Activated CD8-positive, alpha-beta memory T cell treated with anti-CD3 and anti-CD28 coated beads for 24 hours (primary cell): ENCODE measurements at regions not wholly inside any gene's neighbourhood (a gene's known extent, or its start where the extent isn't known, plus 50 kb on each side); places are given as distances from the start of the nearest gene placed in this dataset.
"Not testable (repeated sequence)": the region's sequence is repeated elsewhere in the genome, so short reads cannot be mapped to it uniquely, and the experiment has no call there.

Experiments
- DNase-seq: peaks from one replicate; pipeline ENCODE4 v3.0.0-alpha.2; 2020

GRCh38 chr10:45056806-45057205 lies 56.1 kb downstream of the ZNF22 start:
- DNase-seq = not testable (repeated sequence)

DNA sequence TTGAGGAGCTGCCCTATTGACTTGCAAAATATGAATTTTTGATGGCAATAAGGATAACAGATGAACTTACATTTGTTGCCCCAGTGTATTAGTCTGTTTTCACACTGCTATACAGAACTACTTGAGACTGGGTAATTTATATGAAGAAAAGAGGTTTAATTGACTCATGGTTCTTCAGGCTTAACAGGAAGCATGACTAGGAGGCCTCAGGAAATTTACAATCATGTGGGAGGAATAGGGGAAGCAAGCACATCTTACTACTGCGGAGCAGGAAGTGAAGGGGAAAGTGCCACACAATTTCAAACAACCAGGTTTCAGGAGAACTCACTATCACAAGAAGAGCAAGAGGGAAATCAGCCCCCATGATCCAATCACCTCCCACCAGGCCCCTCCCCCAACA lies 57.9 kb downstream of the ZNF22 start:
- no peak for DNase-seq

DNA sequence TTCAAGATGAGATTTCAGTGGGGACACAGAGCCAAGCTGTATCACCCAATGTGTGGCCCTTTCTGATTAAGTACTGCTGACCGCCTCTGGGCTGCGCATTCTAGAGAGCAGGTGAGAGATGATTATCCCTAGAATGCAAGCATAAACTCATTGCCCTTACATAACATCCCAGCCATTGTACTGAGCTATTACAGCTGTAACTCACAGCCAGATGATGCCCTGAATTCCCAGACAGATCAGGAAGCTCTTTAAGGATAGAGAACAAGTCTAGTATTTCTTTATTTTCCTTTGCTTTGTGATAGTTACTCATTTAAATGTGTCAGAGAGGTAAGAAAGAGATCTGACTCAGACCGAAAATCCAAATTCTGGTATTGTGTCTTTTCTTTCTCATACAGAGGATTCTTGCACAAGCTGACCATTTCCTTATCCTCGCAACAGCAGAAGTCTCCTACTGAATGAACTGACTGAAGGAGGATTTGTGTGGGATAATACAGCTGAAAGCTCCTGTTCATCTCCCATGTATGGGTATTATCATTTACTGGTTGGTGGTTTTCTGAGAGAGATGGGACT lies 58.4 kb downstream of the ZNF22 start:
- no peak for DNase-seq

DNA sequence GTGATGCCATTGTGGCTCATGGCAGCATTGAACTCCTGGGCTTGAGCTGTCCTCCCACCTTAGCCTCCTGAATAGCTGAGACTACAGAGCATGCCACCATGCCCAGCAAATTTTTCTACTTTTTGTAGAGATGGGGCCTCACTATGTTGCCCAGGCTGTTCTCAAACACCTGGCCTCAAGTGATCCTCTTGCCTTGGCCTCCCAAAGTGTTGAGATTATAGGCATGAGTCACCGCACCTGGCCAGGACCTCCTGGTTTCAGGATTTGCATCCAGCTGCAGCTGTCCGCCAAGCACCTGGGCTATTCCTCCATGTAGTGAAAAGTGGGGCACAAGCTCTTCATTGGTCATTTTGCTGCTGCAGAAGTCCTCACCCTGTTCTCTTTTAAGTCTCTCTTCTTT lies 58.9 kb downstream of the ZNF22 start:
- DNase-seq = no peak

DNA sequence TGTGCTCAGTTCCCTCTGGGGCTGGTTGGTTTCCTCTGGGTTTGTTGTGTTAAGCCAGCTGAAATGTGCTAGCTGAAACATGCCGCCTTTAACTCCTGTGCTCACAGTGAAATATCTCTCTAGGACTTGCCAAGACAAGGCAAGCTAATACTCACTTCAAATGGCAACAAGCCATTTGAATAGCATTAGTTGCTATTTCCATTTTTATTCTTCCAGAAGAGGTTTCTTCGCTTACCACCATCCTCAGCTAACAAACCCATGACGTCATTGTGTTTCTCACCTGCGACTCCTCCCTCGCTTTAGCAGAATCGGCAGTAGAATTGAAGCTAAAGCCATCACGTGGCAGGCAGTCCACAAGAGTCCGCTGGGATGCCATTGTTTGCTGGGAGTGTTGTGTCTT lies 61.3 kb downstream of the ZNF22 start:
- no peak for DNase-seq

GRCh38 chr10:45063591-45064231 lies 63.0 kb downstream of the ZNF22 start:
- DNase-seq = no peak

DNA sequence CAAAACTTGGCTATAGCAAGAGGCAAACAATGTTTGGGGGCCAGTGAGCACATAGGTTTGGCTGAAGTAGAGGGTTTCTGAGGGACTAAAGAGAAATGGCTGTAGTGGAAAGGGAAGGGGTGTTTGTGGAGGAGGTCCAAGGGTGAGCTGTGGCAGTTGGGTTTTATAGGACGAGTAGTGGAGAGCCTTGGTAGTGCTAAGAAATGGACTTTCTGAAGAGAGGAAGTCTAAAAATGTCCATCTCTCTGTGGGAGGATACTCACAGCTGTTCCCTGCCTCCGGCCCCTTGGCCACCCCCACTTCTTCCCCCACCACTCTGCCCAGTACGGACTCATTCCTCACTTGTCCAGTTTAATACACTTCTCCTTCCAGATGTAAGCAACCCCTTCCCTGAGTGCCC lies 64.3 kb downstream of the ZNF22 start:
- DNase-seq = no peak

DNA sequence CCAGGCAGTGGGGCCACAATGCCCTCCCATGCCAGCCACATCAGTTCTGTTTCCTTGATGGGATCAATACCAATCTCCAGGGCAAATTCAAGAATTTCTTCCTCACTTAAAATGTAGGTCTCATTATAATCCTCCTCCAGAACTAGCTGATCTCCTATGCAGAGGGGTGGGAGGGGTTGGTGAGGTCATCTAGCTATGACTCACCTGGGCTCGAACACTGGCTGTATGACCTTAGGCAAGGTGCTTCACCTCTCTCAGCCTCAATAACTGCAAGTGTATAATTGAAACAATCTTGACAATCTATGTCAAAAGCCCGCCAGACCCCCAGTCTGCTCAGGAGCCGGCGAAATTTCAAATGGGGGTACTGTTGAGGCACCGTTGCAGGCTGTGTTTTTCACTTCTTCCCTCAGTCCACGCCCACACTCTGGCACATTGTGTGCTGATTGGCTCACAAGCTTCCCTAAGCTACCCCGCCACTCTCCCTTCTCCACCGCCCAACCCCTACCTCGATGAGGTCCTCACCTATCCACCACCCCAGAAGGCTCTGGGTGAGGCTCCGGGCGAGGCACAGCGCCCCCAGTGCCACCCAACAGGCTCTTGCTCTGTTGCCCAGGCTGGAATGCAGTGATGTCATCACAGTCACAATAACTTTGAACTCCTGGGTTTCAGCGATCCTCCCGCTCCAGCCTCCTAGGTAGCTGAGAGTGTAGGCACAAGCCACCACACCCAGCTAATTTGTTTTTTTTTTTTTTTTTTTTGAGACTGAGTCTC lies 70.5 kb downstream of the ZNF22 start:
- DNase-seq = no peak

- DNase-seq = no peak
Measured at GRCh38 chr10:45075216-45075615, 74.5 kb downstream of the ZNF22 start.

GRCh38 chr10:45075826-45076380 lies 75.2 kb downstream of the ZNF22 start:
- DNase-seq = no peak

DNA sequence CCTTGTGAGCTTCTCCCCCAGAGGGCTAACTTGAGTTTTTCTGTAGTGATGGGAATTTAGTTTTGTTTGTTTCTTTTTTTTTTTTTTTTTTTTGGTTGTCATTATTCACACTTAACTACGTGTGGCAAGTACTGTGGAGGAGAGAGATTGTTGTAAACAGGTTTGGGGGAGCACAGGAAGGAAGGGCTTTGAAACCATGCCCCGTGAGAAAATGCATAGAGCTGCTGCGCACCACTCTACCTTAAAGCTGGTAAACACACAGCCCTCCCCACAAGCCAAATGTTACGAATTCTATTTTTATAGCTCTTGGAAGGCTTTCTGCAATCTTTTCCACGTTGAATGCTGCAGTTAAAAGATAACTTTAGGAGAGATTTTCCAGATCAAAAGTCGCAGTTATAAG lies 76.2 kb downstream of the ZNF22 start:
- no peak for DNase-seq

DNA sequence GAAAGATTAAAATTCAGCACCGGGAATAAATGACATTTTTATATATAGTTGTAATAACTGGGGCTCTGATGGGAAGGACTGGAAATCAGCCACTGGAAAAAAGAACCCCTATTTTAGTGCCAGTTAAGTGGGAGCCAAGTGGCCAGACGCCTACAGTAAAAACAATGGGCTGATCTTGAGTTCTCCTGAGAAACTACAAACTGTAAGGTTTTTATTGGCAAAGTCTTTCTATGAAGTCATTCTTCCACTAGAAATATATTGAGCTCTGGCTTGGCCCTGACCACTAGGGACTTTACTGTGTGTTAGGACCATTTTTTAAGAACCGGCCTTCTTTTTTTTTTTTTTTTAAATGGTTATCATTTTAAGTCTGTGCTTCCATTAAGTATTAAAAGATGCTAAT lies 79.6 kb downstream of the ZNF22 start:
- no peak for DNase-seq

- DNase-seq = no peak
Measured at GRCh38 chr10:45082176-45082575, 81.5 kb downstream of the ZNF22 start.

GRCh38 chr10:45091968-45092367 lies 91.2 kb downstream of the ZNF22 start:
- DNase-seq = no peak

GRCh38 chr10:45093945-45094344 lies 93.2 kb downstream of the ZNF22 start:
- no peak for DNase-seq

DNA sequence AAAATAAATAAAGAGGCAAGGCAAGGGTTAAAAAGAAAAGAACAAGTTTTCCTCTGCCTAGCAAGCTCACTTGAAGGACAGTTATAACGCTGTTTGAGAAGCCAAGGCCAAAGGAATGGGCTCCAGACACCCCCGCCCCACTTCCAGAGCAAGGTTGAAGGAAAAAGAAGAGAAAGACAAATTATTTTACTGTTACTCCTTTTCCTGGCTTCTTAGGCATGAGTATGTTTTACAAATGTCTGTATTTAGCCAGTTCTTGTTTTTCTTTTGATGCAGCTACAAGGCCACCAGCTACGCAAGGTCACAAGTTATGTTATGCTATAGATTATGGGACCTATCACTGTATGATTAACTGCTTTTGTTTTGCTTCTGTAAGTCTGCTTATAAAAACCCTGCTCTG lies 94.6 kb downstream of the ZNF22 start:
- no peak for DNase-seq

- DNase-seq = no peak
Measured at GRCh38 chr10:45096001-45096400, 95.3 kb downstream of the ZNF22 start.

DNA sequence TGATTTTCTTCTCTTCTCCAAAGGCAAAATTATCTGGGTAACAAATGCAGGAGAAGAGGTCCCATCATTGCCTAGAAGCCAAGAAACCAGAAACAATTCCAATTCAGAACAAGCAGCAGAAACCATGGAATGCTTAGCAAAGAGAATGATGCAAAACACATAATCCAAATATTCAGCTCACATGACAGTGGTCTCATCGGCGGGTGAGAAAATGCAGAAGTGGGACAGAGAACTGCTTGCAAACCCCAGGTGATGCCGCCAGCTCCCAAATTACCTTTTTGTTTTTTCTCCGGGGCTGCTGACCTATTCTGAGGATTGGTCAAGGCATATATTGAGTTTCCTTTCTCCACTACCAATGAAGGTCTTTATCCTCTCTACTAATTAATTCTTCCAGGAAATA lies 99.7 kb downstream of the ZNF22 start:
- no peak for DNase-seq

DNA sequence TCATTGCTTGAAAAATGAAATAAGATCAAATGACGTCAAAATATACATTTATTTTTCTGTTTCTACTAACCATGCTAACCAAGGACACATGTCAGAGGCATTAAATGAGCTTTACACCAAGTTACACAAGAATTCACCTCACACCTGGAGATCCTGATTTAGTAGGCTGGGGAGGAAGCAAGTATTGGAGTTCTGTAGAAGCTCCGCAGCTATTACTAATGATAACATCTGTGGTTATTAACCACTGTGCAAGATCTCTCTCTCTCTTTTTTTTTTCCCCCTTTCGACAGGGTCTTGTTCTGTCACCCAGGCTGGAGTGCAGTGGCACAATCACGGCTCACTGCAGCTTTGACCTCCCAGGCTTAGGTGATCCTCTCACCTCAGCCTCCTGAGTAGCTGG lies 104.0 kb downstream of the ZNF22 start:
- DNase-seq = no peak

GRCh38 chr10:45105309-45105708 lies 104.6 kb downstream of the ZNF22 start:
- not testable (repeated sequence) for DNase-seq

GRCh38 chr10:45106236-45106856 lies 105.6 kb downstream of the ZNF22 start:
- no peak for DNase-seq

- DNase-seq = no peak
Measured at GRCh38 chr10:45111509-45111908, 110.8 kb downstream of the ZNF22 start.

DNA sequence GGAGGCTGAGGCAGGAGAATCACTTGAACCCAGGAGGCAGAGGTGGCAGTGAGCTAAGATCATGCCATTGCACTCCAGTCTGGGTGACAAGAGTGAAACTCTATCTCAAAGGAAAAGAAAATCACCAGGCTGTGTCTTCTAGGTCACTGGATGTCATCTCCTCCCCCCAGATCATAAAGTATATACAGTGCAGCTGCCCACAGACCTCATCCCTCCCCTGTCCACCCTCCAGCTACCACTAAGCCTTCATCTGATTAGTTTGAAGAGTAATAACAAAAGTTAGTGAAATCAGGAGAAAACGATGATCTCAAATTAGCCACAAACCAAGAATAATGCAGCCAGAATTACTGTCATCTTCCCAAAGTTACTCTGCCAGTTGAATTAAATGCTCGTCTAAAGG lies 117.2 kb downstream of the ZNF22 start:
- DNase-seq = not testable (repeated sequence)

DNA sequence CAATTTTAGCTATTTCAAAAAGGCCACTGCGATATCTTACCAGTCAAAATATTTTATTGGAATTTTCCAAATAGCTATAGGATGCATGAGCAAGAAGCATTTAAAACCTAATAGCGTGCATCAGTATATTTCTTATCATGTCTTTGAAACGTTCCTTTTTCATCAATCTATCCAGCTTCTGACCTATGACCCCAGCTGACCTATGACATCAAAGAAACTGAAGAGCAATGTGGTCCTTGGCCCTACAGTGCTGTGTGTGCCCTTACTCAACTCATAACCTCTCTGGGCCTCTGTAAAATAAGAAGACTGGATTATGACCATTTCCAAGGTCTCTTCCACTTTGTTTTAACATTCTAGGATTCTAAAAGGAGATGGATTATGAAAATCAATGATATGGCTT lies 118.2 kb downstream of the ZNF22 start:
- no peak for DNase-seq
